Naive thymus-derived CD4-positive, alpha-beta T cell (primary cell): ENCODE measurements at regions not wholly inside any gene's neighbourhood (a gene's known extent, or its start where the extent isn't known, plus 50 kb on each side); places are given as distances from the start of the nearest gene placed in this dataset.

ENCODE experiments used
- ATAC-seq: fragments of 150-1000 bp; cut with Tn5 transposase; 2 replicates; pipeline ENCODE4 v1.10.0; 2021; ENCODE audit warnings: mild to moderate bottlenecking, moderate library complexity
- CTCF ChIA-PET: fragments of 350-600 bp; sonication (Branson Sonifier 250); formaldehyde crosslinking; loops from one replicate; lab custom pipeline; 2021; ENCODE audit warnings: antibody characterized with exemption; lab: Charles Lee
- POLR2A ChIA-PET: fragments of 350-600 bp; sonication (Branson Sonifier 250); formaldehyde crosslinking; loops from one replicate; lab custom pipeline; 2021; ENCODE audit warnings: antibody characterized with exemption, inconsistent platforms; lab: Charles Lee
- DNase-seq, 9 donors: peaks; one replicate each; pipeline versions ENCODE4 v3.0.0 to v3.0.0-alpha.2; 2020 to 2022; ENCODE audit warnings: mixed read lengths in 1 of 9
- H3K27ac ChIP-seq: one replicate; pipeline ENCODE4 v1.7.0; 2013; ENCODE audit warnings: mild to moderate bottlenecking, low read depth, low read length, moderate library complexity
- H3K27me3 ChIP-seq, 2 donors: one replicate each; pipeline ENCODE4 v1.7.0; 2013; ENCODE audit warnings: low read length in 2 of 2, mild to moderate bottlenecking in 2 of 2, moderate library complexity in 2 of 2; ENCODE audit not compliant: control insufficient read depth in 2 of 2, insufficient read depth in 2 of 2
- H3K36me3 ChIP-seq, 3 experiments: 1 replicate in 2 of 3; 2 replicates in 1 of 3; pipeline ENCODE4 v1.7.0; 2013; ENCODE audit warnings: low read length in 3 of 3, mild to moderate bottlenecking in 3 of 3, moderate library complexity in 1 of 3; ENCODE audit not compliant: insufficient read depth in 3 of 3, control insufficient read depth in 2 of 3
- H3K4me1 ChIP-seq, 2 donors: one replicate each; pipeline ENCODE4 v1.7.0; 2013; ENCODE audit warnings: low read length in 2 of 2, mild to moderate bottlenecking in 2 of 2, moderate library complexity in 1 of 2; ENCODE audit not compliant: control insufficient read depth in 2 of 2, insufficient read depth in 2 of 2
- H3K4me3 ChIP-seq: 2 replicates; pipeline ENCODE4 v1.7.0; 2013; ENCODE audit warnings: mild to moderate bottlenecking, low read length
- H3K9me3 ChIP-seq, 3 experiments: 1 replicate in 2 of 3; 2 replicates in 1 of 3; pipeline ENCODE4 v1.7.0; 2013; ENCODE audit warnings: low read length in 3 of 3; ENCODE audit not compliant: control insufficient read depth in 2 of 3
- H3K27ac Mint-ChIP-seq, 9 donors: one replicate each; pipeline ENCODE4 v1.8.0; 2020 to 2022; ENCODE audit warnings: mixed read lengths in 9 of 9, mild to moderate bottlenecking in 8 of 9, moderate library complexity in 5 of 9, inconsistent platforms in 2 of 9
- H3K27me3 Mint-ChIP-seq, 5 donors: one replicate each; pipeline ENCODE4 v1.8.0; 2021 to 2022; ENCODE audit warnings: mixed read lengths in 5 of 5, mild to moderate bottlenecking in 1 of 5
- H3K36me3 Mint-ChIP-seq, 5 donors: one replicate each; pipeline ENCODE4 v1.8.0; 2020 to 2022; ENCODE audit warnings: mixed read lengths in 5 of 5, mild to moderate bottlenecking in 3 of 5, inconsistent platforms in 1 of 5
- H3K4me1 Mint-ChIP-seq, 7 donors: one replicate each; pipeline ENCODE4 v1.8.0; 2020 to 2022; ENCODE audit warnings: mixed read lengths in 7 of 7, mild to moderate bottlenecking in 3 of 7, inconsistent platforms in 1 of 7
- H3K4me3 Mint-ChIP-seq, 10 donors: one replicate each; pipeline ENCODE4 v1.8.0; 2020 to 2022; ENCODE audit warnings: mild to moderate bottlenecking in 10 of 10, mixed read lengths in 10 of 10, moderate library complexity in 6 of 10, inconsistent platforms in 2 of 10
- H3K9me3 Mint-ChIP-seq, 11 donors: one replicate each; pipeline ENCODE4 v1.8.0; 2020 to 2022; ENCODE audit warnings: mixed read lengths in 11 of 11, mild to moderate bottlenecking in 4 of 11, inconsistent platforms in 1 of 11, moderate library complexity in 1 of 11
- intact Hi-C, 2 donors: fragments of 100-400 bp; cut with micrococcal nuclease; formaldehyde crosslinking; loops; one replicate each; pipeline ENCODE4 v1.15.1; 2023

GRCh38 chr6:104404377-104404776 is 455.3 kb downstream of the HACE1 start:
- H3K36me3 ChIP-seq: no peaks in the 10 kb centered on the region
- H3K4me3 Mint-ChIP-seq: no peak overlapping the region

GRCh38 chr6:104402572-104402971 is 457.1 kb downstream of the HACE1 start:
- H3K36me3 ChIP-seq: no peaks in the 10 kb centered on the region
- no peaks in the 10 kb centered on the region for H3K4me1 ChIP-seq
- no peak overlapping the region for H3K4me3 ChIP-seq
- Mint-ChIP-seq H3K27me3 (peaks cover 0 to 6% (median 0%) of the 10 kb centered on the region in 5 donors), H3K4me3 (no peak overlapping the region), H3K36me3 (no peaks in the 10 kb centered on the region), H3K4me1 (no peaks in the 10 kb centered on the region), H3K9me3 (peaks cover 0 to 3% (median 0%) of the 10 kb centered on the region in 11 donors), H3K27ac (no peak overlapping the region)
- DNase-seq: no peak
- POLR2A ChIA-PET: no interaction called here
- H3K27me3 ChIP-seq: no peaks in the 10 kb centered on the region
- CTCF ChIA-PET: no interaction called here
- no peaks in the 10 kb centered on the region for H3K9me3 ChIP-seq
- H3K27ac ChIP-seq: no peak overlapping the region
- no peak for ATAC-seq
- intact Hi-C loops: no loop called here

More at GRCh38 chr6:104404377-104404776, 455.3 kb downstream of the HACE1 start:
- peaks cover 0 to 6% (median 0%) of the 10 kb centered on the region in 5 donors for H3K27me3 Mint-ChIP-seq
- H3K4me3 ChIP-seq: no peak overlapping the region
- intact Hi-C loops: no loop called here
- H3K9me3 Mint-ChIP-seq: peaks cover 0 to 10% (median 0%) of the 10 kb centered on the region in 11 donors
- no peaks in the 10 kb centered on the region for H3K4me1 Mint-ChIP-seq
- POLR2A ChIA-PET: no interaction called here
- no peak overlapping the region for H3K27ac ChIP-seq
- no peaks in the 10 kb centered on the region for H3K4me1 ChIP-seq
- DNase-seq: no peak
- no peaks in the 10 kb centered on the region for H3K36me3 Mint-ChIP-seq
- H3K27me3 ChIP-seq: no peaks in the 10 kb centered on the region
- H3K27ac Mint-ChIP-seq: no peak overlapping the region
- H3K9me3 ChIP-seq: no peaks in the 10 kb centered on the region
- ATAC-seq: no peak
- CTCF ChIA-PET: no interaction called here

GRCh38 chr6:104401926-104402325 is 457.8 kb downstream of the HACE1 start:
- H3K27me3 Mint-ChIP-seq: peaks cover 0 to 6% (median 0%) of the 10 kb centered on the region in 5 donors
- H3K9me3 Mint-ChIP-seq: peaks cover 0 to 3% (median 0%) of the 10 kb centered on the region in 11 donors
- H3K36me3 ChIP-seq: no peaks in the 10 kb centered on the region
- no peak overlapping the region for H3K27ac ChIP-seq
- ChIA-PET CTCF (no interaction called here), POLR2A (no interaction called here)
- no peaks in the 10 kb centered on the region for H3K27me3 ChIP-seq
- H3K4me1 ChIP-seq: no peaks in the 10 kb centered on the region
- intact Hi-C loops: no loop called here
- no peaks in the 10 kb centered on the region for H3K36me3 Mint-ChIP-seq
- no peak overlapping the region for H3K4me3 Mint-ChIP-seq
- DNase-seq (no peak), ATAC-seq (no peak)
- H3K27ac Mint-ChIP-seq: no peak overlapping the region
- H3K9me3 ChIP-seq: no peaks in the 10 kb centered on the region
- no peak overlapping the region for H3K4me3 ChIP-seq
- no peaks in the 10 kb centered on the region for H3K4me1 Mint-ChIP-seq

- H3K4me3 Mint-ChIP-seq: no peak overlapping the region
- ATAC-seq: no peak
- H3K4me3 ChIP-seq: no peak overlapping the region
- H3K9me3 Mint-ChIP-seq: peaks cover 0 to 3% (median 0%) of the 10 kb centered on the region in 11 donors
- CTCF ChIA-PET: no interaction called here
- H3K4me1 ChIP-seq: no peaks in the 10 kb centered on the region
- no peaks in the 10 kb centered on the region for H3K9me3 ChIP-seq
- no peaks in the 10 kb centered on the region for H3K36me3 ChIP-seq
- H3K27ac ChIP-seq: no peak overlapping the region
- no peak overlapping the region for H3K27ac Mint-ChIP-seq
- H3K27me3 Mint-ChIP-seq: peaks cover 0 to 6% (median 0%) of the 10 kb centered on the region in 5 donors
- H3K4me1 Mint-ChIP-seq: no peaks in the 10 kb centered on the region
- intact Hi-C loops: no loop called here
- H3K27me3 ChIP-seq: no peaks in the 10 kb centered on the region
- DNase-seq: no peak
- POLR2A ChIA-PET: no interaction called here
- no peaks in the 10 kb centered on the region for H3K36me3 Mint-ChIP-seq
Observed at GRCh38 chr6:104400844-104401243, 458.9 kb downstream of the HACE1 start.

GRCh38 chr6:104396077-104396476 is 463.6 kb downstream of the HACE1 start:
- ChIA-PET POLR2A (no interaction called here), CTCF (no interaction called here)
- no peaks in the 10 kb centered on the region for H3K36me3 ChIP-seq
- DNase-seq: no peak
- H3K27ac ChIP-seq: no peak overlapping the region
- intact Hi-C loops: no loop called here
- H3K4me1 ChIP-seq: no peaks in the 10 kb centered on the region
- H3K4me3 Mint-ChIP-seq: no peak overlapping the region
- ATAC-seq: no peak
- peaks cover 0 to 4% (median 0%) of the 10 kb centered on the region in 5 donors for H3K27me3 Mint-ChIP-seq
- H3K27ac Mint-ChIP-seq: no peak overlapping the region
- H3K9me3 ChIP-seq: no peaks in the 10 kb centered on the region
- no peak overlapping the region for H3K4me3 ChIP-seq
- peaks cover 0 to 5% (median 0%) of the 10 kb centered on the region in 11 donors for H3K9me3 Mint-ChIP-seq
- H3K27me3 ChIP-seq: no peaks in the 10 kb centered on the region
- no peaks in the 10 kb centered on the region for H3K4me1 Mint-ChIP-seq
- no peaks in the 10 kb centered on the region for H3K36me3 Mint-ChIP-seq

GRCh38 chr6:104381907-104382306 is 477.8 kb downstream of the HACE1 start:
- no peak for DNase-seq
- Mint-ChIP-seq H3K27ac (no peak overlapping the region), H3K27me3 (no peaks in the 10 kb centered on the region), H3K36me3 (no peaks in the 10 kb centered on the region), H3K4me1 (no peaks in the 10 kb centered on the region), H3K9me3 (peaks cover 0 to 20% (median 6%) of the 10 kb centered on the region in 11 donors), H3K4me3 (no peak overlapping the region)
- Histone ChIP-seq H3K4me1 (no peaks in the 10 kb centered on the region), H3K9me3 (no peaks in the 10 kb centered on the region), H3K27ac (no peak overlapping the region), H3K4me3 (no peak overlapping the region), H3K36me3 (no peaks in the 10 kb centered on the region), H3K27me3 (no peaks in the 10 kb centered on the region)
- CTCF ChIA-PET: no interaction called here
- intact Hi-C loops: no loop called here
- no peak for ATAC-seq
- POLR2A ChIA-PET: no interaction called here

- H3K4me1 ChIP-seq: no peaks in the 10 kb centered on the region
- POLR2A ChIA-PET: no interaction called here
Observed at GRCh38 chr6:104365451-104366234, 494.1 kb downstream of the HACE1 start.

More at GRCh38 chr6:104365451-104366234, 494.1 kb downstream of the HACE1 start:
- intact Hi-C loops: no loop called here
- Mint-ChIP-seq H3K27me3 (no peaks in the 10 kb centered on the region), H3K27ac (no peak overlapping the region), H3K4me1 (no peaks in the 10 kb centered on the region), H3K9me3 (peaks cover 0 to 8% (median 0%) of the 10 kb centered on the region in 11 donors), H3K36me3 (no peaks in the 10 kb centered on the region), H3K4me3 (no peak overlapping the region)
- Histone ChIP-seq H3K27ac (no peak overlapping the region), H3K36me3 (no peaks in the 10 kb centered on the region), H3K9me3 (no peaks in the 10 kb centered on the region), H3K27me3 (no peaks in the 10 kb centered on the region), H3K4me3 (no peak overlapping the region)
- ATAC-seq (no peak), DNase-seq (no peak)
- CTCF ChIA-PET: no interaction called here
